Esophagus (tissue), 2 donors: ENCODE measurements at regions not wholly inside any gene's neighbourhood (a gene's known extent, or its start where the extent isn't known, plus 50 kb on each side); places are given as distances from the start of the nearest gene placed in this dataset.

Experiments
- H3K27ac ChIP-seq, 2 donors: one replicate each; pipeline ENCODE4 v1.5.1; 2013; ENCODE audit warnings: low read depth in 2 of 2, mild to moderate bottlenecking in 2 of 2, inconsistent platforms in 1 of 2, low read length in 1 of 2, moderate library complexity in 1 of 2
- H3K27me3 ChIP-seq, 2 donors: one replicate each; pipeline ENCODE4 v1.6.1; 2013; ENCODE audit warnings: low read length in 2 of 2, control low read depth in 1 of 2, mild to moderate bottlenecking in 1 of 2; ENCODE audit not compliant: insufficient read depth in 2 of 2, control insufficient read depth in 1 of 2
- H3K36me3 ChIP-seq, 2 donors: one replicate each; pipeline ENCODE4 v1.6.1; 2013; ENCODE audit warnings: low read length in 1 of 2; ENCODE audit not compliant: control insufficient read depth in 2 of 2, insufficient read depth in 2 of 2
- H3K4me1 ChIP-seq, 2 donors: one replicate each; pipeline ENCODE4 v1.6.1; 2013; ENCODE audit warnings: low read length in 1 of 2; ENCODE audit not compliant: control insufficient read depth in 2 of 2, insufficient read depth in 2 of 2
- H3K4me3 ChIP-seq, 2 donors: one replicate each; pipeline ENCODE4 v1.5.1; 2013; ENCODE audit warnings: low read length in 2 of 2, mild to moderate bottlenecking in 2 of 2, low read depth in 1 of 2, moderate library complexity in 1 of 2
- H3K9me3 ChIP-seq, 2 donors: one replicate each; pipeline ENCODE4 v1.6.1; 2013; ENCODE audit warnings: mild to moderate bottlenecking in 2 of 2, low read depth in 1 of 2, low read length in 1 of 2, moderate library complexity in 1 of 2; ENCODE audit not compliant: control insufficient read depth in 2 of 2, insufficient read depth in 1 of 2
- WGBS, 2 donors: extraction: QIAGEN DNeasy Blood & Tissue Kit; methylation state at CpG; one replicate each; pipeline ENCODE4 v1.1.7; 2013; 5-methylcytosine and 5-hydroxymethylcytosine counted together
- donor health status: healthy with polysubstance abuse.
- donor health status: Bipolar disorder and iron deficiency.

DNA sequence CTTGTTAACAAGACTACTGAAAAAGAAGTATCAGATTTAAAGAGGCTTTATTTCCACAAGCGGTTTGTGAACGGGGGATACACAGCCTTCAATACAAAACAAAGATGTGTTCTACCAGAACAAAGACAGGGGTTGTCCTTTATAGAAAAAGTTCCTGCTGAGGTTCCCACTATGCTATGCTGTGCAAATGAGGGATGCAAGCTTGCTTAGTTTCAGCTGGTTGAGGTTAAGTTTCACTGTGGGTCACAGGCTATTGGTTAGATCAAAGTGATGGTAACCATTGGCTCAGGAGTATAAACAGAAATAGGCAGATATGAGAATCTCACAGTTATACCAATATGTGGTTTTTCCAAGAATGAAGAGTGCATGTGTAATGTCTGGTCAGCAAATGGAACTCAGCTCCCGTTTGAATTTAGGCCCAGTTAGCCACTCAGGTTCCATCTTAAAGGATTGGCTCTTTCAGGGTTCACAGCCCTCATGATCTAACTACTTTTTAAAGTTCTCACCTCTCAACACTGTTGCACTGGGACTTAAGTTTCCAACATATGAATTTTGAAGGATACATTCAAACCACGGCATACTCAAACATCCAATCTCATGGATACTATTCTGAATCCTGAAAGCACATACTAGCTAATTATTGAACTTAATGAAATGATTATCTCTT lies 215.4 kb upstream of the DCN start:
- H3K4me3 ChIP-seq = no peak overlapping the region
- no peaks in the 10 kb centered on the region for H3K36me3 ChIP-seq
- H3K9me3 ChIP-seq = no peaks in the 10 kb centered on the region
- no peaks in the 10 kb centered on the region for H3K27me3 ChIP-seq
- H3K4me1 ChIP-seq = no peaks in the 10 kb centered on the region
- WGBS, 2 donors = 91 to 93% methylated on average over 4 of the region's 4 CpGs
- H3K27ac ChIP-seq = no peak overlapping the region

DNA sequence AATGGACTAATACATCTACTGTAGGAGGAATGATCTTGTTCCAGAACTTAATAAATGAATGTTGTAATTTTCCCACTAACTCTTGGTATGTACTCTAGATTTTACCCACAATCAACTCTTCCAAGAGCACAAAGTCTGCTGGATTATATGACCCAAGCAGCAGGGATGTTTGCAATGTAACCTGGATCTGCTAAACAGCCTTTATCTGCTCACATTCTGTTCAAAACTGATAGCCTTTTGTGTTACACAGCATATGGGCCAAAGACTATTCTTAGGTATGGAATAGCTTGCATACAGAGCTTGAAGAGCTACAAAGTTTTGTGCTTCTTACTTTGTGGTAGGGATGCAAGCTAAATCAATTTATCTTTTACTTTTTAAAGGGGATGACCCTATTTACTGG lies 213.7 kb upstream of the DCN start:
- no peaks in the 10 kb centered on the region for H3K27me3 ChIP-seq
- no peaks in the 10 kb centered on the region for H3K36me3 ChIP-seq
- no peak overlapping the region for H3K4me3 ChIP-seq
- no peaks in the 10 kb centered on the region for H3K9me3 ChIP-seq
- no peaks in the 10 kb centered on the region for H3K4me1 ChIP-seq
- no peak overlapping the region for H3K27ac ChIP-seq

DNA sequence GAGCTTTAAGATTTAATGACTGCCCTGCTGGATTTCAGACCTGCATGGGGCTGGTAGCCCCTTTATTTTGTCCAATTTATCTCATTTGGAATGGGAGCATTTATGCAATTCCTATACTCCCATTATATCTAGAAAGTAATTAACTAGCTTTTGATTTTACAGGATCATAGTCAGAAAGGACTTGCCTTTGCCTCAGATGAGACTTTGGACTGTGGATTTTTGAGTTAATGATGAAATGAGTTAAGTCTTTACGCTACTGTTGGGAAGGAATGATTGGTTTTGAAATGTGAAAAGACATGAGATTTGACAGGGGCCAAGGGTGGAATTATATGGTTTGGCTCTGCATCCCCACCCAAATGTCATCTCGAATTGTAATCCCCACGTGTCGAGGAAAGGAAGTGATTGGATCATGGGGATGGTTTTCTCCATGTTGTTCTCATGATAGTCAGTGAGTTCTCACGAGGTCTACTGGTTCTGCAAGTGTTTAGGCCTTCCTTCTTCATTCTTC lies 213.1 kb upstream of the DCN start:
- no peaks in the 10 kb centered on the region for H3K36me3 ChIP-seq
- H3K27me3 ChIP-seq = no peaks in the 10 kb centered on the region
- H3K27ac ChIP-seq = no peak overlapping the region
- WGBS, 2 donors = 73 to 78% methylated on average over 5 of the region's 5 CpGs
- H3K9me3 ChIP-seq = no peaks in the 10 kb centered on the region
- H3K4me3 ChIP-seq = no peak overlapping the region
- H3K4me1 ChIP-seq = no peaks in the 10 kb centered on the region

DNA sequence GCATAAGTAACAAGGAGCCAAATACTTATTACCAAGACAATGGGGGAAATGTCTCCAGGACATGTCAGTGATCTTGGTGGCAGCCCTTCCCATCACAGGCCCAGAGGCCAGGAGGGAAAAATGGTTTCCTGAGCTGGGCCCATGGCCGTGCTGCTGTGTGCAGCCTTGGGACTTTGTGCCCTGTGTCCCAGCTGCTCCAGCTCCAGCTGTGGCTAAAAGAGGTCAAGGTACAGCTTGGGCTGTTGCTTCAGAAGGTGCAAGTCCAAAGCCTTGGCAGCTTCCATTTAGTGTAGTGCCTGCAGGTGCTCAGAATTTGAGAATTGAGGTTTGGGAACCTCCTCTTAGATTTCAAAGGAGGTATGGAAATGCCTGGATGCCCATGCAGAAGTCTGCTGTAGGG lies 212.3 kb upstream of the DCN start:
- H3K27ac ChIP-seq = no peak overlapping the region
- no peaks in the 10 kb centered on the region for H3K27me3 ChIP-seq
- no peaks in the 10 kb centered on the region for H3K9me3 ChIP-seq
- H3K4me1 ChIP-seq = no peaks in the 10 kb centered on the region
- WGBS, 2 donors = 96 to 100% methylated on average over 1 of the region's 1 CpG
- H3K4me3 ChIP-seq = no peak overlapping the region
- H3K36me3 ChIP-seq = no peaks in the 10 kb centered on the region

DNA sequence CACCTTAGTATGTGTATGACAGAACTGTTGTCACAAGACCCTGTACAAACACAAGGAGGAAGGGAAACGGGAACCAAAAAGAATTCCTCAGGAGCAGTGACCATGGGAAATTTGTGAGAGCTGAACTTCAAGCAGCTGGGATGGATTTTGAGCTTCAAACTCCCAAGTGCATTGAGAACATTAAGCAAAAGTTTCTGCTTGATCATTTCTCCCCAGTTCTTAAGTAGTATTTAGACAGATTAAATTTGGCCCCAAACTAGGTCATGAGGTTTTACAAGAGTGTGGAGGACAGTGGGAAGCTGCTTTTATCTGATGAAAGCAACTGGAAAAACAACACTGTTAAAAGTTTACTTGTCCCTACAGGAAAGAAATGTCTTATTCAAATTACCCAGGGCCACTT lies 206.0 kb upstream of the DCN start:
- Histone ChIP-seq H3K9me3 (no peaks in the 10 kb centered on the region), H3K27ac (no peak overlapping the region), H3K4me3 (no peak overlapping the region), H3K27me3 (no peaks in the 10 kb centered on the region), H3K36me3 (no peaks in the 10 kb centered on the region), H3K4me1 (no peaks in the 10 kb centered on the region)
- WGBS, 2 donors = 19 to 33% methylated on average over 1 of the region's 1 CpG

DNA sequence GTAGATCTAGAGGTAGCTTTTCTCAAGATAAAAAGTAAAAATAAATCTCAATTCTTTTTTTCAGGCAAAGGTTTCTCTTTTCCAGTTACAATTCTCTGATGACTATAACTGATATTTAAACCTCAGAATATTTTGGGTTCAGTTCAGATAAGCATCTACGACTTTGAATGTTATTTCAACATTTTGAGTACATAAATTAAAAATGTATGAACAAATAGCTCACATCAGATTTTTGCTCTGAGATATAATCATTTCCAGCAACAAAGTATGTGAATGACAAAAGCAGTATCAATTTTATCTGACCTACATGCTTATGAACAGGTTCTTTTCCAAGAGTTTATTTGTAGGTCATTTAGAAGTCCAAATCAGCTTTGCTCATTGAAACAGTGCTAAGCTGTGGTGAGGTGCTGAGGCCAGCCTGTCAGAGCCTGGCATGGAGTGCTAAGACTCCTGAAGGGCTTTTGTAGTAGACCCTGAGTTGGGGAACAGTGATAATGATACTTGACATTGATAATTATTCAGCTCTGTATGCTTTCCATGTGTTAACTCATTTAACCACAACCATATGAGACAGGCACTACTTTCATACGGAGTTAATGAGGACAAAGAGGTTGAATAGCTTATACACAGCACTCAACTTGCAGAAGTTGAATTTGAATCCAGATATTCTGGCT lies 205.0 kb upstream of the DCN start:
- Histone ChIP-seq H3K4me1 (no peaks in the 10 kb centered on the region), H3K9me3 (no peaks in the 10 kb centered on the region), H3K36me3 (no peaks in the 10 kb centered on the region), H3K27me3 (no peaks in the 10 kb centered on the region), H3K4me3 (no peak overlapping the region), H3K27ac (no peak overlapping the region)
- WGBS, 2 donors = 76 to 78% methylated on average over 2 of the region's 2 CpGs

DNA sequence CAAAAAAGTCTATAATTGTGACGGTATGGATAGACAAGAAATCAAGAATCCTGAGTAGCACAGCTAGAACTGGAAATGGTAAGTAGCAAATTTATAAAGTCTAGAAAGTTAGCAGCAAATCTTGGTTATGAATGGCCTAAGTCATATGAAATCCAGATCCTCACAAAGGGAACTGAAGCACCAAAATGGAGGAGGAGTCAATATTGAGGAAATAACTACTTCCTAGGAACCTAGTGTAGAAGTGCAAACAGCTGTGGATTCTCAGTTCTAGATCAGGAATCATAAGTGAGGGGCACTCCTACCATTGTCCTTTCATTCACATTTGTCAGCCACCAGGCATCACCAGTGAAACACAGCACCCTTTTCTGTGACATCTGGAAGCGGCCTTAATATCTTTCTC lies 202.2 kb upstream of the DCN start:
- H3K27ac ChIP-seq = no peak overlapping the region
- no peak overlapping the region for H3K4me3 ChIP-seq
- WGBS, 2 donors = 94 to 96% methylated on average over 2 of the region's 2 CpGs
- H3K9me3 ChIP-seq = no peaks in the 10 kb centered on the region
- no peaks in the 10 kb centered on the region for H3K27me3 ChIP-seq
- H3K4me1 ChIP-seq = no peaks in the 10 kb centered on the region
- H3K36me3 ChIP-seq = no peaks in the 10 kb centered on the region

DNA sequence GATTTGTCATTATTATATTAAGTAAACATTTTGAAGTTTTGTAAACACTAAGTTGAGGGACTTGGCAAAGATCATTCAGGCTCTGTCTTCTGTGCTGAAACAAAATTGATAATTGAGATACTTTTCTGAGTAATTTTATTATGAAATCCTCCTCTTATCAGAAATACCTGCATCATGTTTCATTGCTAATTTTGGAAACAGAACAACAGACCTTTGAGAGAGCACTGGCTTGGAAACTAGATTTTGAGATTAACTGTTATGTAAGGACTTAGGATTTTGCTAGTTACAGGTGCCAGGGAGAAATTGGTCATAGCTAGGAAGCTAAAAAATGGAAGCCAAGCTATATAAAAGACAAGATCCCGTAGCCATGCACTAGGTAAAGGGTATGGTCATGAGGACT lies 201.7 kb upstream of the DCN start:
- 73 to 78% methylated on average over 1 of the region's 1 CpG for WGBS, 2 donors
- Histone ChIP-seq H3K27me3 (no peaks in the 10 kb centered on the region), H3K9me3 (no peaks in the 10 kb centered on the region), H3K4me1 (no peaks in the 10 kb centered on the region), H3K27ac (no peak overlapping the region), H3K4me3 (no peak overlapping the region), H3K36me3 (no peaks in the 10 kb centered on the region)

DNA sequence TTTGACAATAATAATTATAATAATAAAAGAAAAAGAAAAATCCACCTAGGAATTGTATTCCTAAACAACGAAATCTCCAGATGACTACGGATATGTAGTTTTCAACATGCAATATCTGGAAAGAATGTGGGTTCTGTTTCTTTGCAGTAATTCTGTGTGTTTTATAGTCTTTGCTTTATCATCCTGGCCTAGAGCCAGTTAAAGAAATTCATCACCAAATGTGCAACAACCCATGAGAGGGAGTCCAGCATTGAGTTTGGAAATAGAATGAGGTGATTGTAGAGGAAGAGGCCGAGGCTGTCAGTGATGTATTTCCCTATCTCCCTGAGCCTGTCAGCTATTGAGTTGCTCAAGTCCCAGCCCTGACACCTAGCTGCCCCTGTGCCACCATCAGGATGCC lies 200.5 kb upstream of the DCN start:
- no peaks in the 10 kb centered on the region for H3K36me3 ChIP-seq
- H3K27me3 ChIP-seq = no peaks in the 10 kb centered on the region
- no peaks in the 10 kb centered on the region for H3K9me3 ChIP-seq
- no peak overlapping the region for H3K4me3 ChIP-seq
- no peaks in the 10 kb centered on the region for H3K4me1 ChIP-seq
- H3K27ac ChIP-seq = no peak overlapping the region
- 83 to 86% methylated on average over 3 of the region's 3 CpGs for WGBS, 2 donors

DNA sequence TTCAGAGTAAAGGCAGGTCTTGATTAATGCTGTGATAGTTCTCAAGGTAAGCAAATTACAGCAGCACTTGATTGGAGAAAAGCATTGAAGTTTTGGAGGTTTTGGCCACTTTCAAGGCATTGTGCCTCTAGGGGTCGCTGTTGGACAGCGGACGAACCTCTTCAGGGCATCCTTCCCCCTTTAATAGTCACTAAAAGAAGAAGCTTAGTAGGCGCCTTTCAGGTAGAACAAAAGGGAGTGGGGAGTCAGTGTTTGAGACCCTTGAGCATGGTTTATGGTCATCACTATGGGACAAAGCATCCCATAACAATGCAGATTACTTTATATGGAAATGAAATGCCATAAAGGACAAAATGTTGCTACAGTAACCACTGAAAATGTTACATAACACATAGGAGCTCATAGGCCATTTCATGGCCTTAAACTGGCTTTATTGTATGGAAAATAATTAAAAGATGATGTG lies 199.5 kb upstream of the DCN start:
- Histone ChIP-seq H3K4me1 (no peaks in the 10 kb centered on the region), H3K4me3 (peak overlapping the region in 1 of 2 donors; percentile 51), H3K36me3 (no peaks in the 10 kb centered on the region), H3K27ac (peak overlapping the region in 1 of 2 donors; percentile 8), H3K9me3 (no peaks in the 10 kb centered on the region), H3K27me3 (no peaks in the 10 kb centered on the region)
- 3% methylated on average over 4 of the region's 4 CpGs for WGBS, 2 donors
